ENCODE measurements at regions not wholly inside any gene's neighbourhood (a gene's known extent, or its start where the extent isn't known, plus 50 kb on each side); places are given as distances from the start of the nearest gene placed in this dataset.

- TF ChIP-seq CTCF (IDR thresholded peaks at IDR 0.05) (no peak), EZH2 (IDR thresholded peaks at IDR 0.05) (no peak), EZH2phosphoT487 (IDR thresholded peaks at IDR 0.05) (no peak)
Observed at GRCh38 chr20:22949331-22950109, 85.6 kb upstream of the SSTR4 start.
